DMS153 (cell line): ENCODE measurements at regions not wholly inside any gene's neighbourhood (a gene's known extent, or its start where the extent isn't known, plus 50 kb on each side); places are given as distances from the start of the nearest gene placed in this dataset.
"Not testable (repeated sequence)": the region's sequence is repeated elsewhere in the genome, so short reads cannot be mapped to it uniquely, and the experiment has no call there.

Experiments
- DNase-seq: peaks from one replicate; lab custom pipeline; 2025; lab: John Stamatoyannopoulos, UW

DNA sequence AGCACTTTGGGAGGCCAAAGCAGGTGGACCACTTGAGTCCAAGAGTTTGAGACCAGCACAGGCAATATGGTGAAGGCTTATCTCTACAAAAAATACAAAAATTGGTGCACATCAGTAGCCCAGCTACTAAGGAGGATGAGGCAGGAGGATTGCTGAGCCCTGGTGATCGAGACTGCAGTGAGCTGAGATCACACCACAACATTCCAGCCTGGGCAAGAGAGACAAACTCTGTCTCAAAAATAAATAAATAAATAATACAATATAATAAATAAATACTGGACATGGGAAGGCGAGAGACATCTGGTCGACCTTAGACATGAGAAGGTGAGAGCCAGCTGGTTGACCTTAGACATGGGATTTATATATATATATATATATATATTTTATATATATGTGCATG lies 119.8 kb upstream of the SLC38A4 start:
- DNase-seq, result no peak

DNA sequence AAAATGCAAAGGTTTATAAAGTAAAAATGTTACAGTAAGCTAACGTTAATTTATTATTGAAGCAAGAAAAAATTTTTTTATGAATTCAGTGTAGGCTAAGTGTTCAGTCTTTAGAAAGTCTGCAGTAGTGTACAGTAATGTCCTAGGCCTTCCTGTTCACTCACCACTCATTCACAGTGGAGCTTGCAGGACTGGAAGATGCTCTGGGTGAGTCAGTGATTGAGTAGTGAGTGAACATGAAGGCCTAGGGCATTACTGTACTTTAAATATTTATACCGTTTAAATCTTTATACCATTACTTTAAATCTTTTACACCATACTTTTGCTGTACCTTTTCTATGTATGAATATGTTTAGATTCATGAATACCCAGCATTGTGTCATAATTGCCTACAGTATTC lies 120.3 kb upstream of the SLC38A4 start:
- no peak for DNase-seq

DNA sequence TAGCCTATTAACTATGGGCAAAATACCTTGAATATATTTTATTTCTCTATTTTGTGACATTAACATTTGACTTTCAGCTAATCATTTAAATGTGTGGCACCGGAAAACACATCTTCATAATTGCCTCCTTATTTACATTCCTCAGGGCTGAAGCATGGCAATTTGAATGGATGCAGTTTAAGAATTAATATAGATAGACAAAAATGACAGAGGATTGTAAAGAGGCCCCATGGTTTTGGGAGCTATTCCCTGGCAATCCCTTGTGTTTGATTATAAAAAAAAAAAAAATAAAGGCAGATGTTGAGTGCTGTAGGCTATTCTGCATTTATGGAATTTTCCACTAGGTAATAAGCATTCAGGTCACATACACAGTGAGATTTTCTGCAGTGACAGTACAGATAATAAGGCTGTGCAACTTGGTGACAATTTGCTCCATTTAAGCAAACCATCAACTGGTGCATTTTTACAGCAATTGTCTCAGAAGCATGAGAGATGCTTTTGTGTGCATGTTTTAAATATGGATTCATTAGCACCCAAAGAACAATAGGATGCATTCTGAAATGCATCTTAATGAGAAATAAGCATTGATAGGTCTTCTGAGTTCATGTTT lies 123.2 kb upstream of the SLC38A4 start:
- DNase-seq, result no peak

DNA sequence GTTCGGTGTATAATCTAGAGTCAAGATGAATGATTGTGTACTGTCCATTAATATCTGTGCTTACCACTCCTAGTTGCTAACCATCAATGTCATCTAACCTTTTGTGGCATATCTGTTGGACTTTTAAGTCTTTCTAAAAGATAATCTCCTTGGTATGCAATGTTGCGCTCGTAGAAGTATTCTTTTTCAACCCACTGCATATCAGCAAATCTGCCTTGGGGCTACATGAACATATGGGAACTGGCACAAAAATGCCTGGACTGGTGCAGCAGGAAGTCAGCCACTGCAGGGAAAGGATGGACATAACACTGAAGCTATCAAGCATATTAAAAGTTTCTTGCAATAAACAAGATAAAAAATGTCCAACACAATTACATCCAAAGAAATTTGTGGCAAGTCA lies 124.3 kb upstream of the SLC38A4 start:
- DNase-seq, result no peak

DNA sequence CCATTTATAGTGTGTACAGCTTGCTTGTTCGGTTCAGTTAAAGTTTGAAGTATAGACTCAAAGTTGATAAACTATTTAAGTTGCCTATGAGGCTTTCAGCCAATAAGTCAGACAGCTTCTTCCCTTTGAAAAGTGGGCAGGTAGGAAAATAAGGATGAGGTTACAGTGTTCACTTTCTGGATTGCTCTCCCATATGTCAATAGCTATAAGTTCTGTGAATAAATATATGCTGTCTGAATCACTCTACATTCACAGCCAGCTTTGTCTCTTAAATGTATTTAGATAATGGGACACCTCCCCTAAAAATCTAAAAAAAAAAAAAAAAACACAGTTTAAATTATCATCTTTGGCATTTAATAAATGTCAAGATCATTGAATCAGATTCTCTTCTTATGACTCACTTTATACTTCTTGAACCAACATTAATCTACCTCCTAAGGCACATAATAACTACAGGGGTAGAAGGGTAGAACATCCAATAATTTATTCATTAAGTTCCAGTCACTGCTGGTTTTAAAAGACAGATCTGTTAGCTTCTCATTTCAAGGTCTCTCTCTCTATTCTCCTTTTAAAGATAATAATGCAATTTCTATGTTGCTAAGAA lies 126.4 kb upstream of the PCED1B start:
- DNase-seq, result no peak

DNA sequence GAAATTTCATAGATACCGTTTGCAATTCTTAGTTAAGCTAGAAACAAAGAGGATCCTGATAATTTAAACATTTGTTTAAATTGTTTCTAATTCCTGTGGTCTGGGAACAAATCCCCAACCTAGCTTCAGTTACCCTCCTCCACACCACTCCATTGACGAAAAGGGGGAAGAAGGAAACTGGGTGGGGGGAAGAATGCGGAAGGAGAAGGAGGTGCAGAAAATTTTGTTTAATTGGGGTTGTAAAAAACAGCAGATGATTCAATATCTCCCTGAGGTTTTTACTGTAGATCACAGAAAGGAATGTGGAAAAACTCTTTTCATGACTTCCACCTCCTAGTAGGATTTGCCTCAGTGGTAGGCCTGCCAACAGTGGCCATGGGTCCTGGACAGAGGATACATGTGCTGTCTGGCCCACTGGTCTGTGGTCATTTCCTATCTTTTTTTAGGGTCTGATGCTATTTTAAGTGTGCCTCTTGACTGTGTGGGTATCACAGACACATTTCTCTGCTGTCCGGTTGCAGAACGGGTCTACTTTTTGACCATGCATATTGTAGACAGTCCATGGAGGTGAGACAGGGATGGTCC lies 122.9 kb upstream of the PCED1B start:
- DNase-seq, result no peak

DNA sequence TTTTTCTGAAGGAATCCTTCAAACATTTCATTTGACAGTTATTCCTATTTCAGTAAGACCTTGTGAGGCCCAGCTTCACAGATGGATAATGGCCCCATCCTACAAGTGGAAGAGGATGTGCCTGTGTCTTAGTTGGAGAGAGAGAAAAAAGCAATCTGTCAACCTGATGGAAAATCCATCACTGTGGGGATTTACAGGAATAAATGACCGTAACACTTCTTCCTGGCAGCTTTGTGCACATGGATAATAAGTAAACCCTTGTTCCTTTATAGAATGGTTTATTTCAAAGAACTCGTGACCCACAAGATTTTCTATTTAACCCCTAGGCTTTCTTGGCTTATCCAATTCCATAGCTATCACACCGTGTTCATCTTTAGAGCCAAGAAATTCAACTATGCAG lies 121.4 kb upstream of the PCED1B start:
- no peak for DNase-seq

DNA sequence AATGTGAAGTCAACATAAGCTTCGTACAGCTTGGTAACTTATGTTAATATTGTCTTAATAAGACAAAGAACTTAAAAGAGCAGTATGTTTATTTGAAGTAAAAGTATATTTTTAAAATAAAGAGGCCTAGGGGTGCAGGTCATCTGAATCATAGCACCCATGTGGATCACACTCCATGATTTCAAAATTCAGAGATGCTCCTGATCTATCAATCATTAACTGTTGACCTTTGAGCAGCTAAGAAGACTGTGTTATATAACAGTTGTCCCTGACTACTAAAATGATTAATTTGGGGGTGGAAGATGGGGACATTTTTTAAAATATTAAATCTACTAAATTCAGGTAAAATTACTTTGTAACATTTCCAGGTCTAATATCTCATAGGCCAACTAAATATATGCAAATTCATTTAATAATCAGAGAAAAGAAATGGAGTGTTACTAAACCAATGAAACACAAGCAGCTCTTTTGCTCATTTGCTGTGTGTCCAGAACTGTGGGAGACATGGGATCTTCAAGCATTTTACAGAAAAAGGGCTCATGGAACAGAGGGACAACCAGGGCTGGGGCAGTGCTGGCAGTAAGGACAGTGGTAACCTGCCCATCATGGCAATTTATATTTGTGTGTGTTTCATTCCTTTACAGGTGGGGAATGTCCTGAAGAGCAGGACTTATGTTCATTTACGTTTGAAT lies 120.7 kb upstream of the PCED1B start:
- DNase-seq, result no peak

DNA sequence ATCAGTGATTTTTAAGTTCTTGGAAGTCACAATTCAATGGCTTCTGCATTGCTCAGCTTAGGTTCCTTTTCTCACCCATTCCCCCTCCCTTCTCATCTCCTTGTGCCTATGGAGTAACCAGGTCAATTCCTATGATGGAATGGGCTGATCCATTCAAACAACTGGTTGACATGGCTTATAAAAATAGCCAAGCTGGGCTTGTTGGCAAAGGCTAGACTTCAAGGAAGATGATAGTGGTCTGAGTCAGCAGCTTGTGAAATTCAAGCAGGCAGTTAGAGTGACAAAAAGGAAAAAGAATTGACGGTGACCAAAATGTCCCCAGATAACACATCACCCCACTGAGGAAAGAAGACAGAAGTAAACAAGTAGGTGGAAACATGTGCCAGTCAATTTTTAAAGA lies 119.9 kb upstream of the PCED1B start:
- DNase-seq, result no peak

DNA sequence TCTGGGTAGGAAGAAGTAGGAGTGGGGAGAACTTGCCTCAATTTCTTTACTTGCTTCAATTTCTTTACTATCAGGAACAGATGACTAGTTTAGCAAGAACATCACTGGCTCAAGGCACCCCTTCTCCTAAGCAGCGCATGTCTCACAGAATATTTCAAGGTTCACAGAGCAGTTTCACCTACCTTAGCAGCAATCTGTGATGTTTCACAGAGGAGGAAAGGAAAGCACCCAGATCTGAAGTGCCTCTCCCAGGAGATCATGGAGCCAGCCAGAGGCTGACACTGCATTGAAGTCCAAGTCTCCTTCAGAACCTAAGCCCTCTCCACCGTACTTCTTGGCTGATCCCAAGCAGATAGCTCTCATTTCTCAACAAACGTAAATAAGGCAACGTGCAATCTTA lies 118.7 kb upstream of the PCED1B start:
- no peak for DNase-seq

DNA sequence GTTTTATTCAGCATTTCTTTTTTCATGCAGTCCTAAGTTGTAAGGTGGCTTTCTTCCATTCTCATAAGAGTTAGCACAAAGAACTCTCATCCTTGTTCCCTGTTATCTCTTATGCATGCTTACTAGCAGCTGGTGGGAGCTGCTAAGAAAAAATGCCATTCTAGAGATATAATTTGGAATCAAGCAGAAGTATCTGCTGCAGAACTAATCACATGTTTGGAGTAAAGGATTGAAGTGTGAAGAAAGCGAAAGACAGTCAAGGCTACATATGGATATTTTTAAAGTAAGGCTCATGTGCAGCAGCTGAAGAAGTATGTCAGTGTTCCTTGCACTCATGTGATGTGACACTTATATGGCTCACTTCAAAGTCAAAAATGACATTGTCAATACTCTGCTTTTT lies 116.2 kb upstream of the PCED1B start:
- DNase-seq, result no peak

DNA sequence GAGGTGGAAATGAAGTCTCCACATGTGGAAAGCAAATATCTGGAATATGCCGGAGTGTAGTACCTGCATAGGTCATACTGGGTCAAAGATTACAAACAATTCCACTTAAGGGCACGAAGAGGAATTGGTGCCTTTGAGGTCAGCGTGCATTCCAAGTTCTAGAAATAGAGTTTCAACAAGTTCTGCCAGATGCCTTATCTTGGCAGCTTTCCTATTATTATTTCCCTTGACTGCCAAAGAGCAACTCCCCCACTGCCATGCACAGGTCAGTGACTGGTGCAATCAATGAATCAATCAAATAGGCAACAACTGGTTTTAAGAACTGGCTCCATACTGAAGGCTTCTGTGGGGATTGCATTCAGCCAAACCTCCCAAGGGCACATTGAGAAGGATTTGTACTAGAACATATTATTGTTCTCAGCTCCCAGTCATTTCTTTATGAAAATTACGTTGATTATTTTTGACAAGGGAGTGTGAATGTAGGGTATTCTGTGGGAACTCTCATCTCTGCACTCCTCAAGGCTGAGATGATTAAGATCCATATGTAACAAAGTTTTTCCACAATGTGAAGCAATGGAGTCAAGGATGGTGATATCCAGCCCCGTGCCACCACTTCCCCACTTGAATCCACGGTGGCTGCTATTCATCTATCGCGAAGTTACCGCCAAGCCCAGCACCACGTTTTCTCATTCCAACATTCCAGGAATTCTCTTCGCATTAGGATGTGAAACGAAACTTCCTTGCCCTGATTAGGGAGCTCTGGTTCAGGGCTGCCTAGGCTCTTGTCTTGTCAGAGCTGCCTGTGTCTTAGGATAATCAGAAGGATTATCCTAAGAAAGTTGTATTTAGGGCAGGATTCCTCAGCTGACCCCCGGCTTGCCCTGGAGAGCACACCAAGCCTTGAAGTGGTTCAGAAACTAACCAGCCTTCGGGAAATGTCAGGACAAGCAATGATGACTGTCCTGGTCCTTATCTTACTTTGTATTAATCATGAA lies 115.1 kb upstream of the PCED1B start:
- DNase-seq, result no peak

DNA sequence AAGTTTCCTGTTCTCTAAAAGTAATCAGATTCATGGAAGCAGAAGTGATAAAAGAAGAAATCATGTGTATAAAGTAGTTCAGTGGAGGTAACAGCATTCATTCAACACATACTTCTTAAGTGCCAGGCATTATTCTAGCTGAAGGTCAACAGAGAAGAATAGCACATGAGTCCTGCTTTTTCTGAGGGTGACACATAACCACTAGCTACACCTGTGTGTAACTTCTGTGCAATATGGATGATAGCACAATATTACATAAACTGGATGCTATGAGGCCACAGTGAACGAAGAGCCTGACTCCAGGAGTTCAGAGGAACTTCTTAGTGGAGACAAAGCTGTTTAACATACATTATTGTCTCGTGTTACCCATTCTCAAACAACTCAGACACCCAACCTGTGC lies 114.3 kb upstream of the PCED1B start:
- no peak for DNase-seq

DNA sequence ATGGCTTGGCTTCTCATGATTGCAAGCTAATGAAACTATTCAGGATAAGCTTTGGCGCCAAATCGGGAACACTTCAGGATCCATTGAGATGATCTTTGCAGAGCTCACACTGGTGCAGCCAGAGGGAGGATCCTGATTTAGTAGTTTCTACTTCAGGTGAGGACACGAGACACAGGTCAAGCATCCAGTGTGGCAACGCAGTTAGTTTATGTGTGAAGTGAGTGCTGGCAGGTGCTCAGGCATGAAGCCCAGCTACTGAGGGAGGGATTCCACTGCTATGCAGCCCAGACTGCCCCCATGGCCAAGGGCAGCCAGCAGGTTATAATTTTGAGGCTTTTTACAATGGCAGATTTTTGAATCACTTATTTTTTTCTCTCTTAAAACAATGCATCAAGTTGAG lies 113.5 kb upstream of the PCED1B start:
- DNase-seq, result no peak

DNA sequence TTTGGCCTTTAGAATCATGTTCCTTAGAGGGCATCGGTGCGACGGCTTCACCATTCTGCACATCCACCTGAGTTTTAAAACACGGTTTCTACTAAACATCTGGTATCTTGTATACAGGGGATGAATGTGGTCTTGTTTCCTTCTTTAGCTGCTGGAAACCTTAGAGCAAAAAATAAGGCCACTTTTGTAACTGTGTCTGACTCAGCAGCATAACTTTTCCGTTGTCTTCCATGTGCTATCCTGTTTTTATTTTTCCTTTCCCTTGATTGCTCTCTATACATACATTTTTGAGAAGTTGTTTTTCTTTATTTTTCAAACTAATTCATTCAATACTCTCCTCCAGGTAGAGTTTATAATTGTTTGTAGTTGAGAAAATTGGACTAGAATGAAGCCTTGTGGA lies 108.8 kb upstream of the PCED1B start:
- no peak for DNase-seq

DNA sequence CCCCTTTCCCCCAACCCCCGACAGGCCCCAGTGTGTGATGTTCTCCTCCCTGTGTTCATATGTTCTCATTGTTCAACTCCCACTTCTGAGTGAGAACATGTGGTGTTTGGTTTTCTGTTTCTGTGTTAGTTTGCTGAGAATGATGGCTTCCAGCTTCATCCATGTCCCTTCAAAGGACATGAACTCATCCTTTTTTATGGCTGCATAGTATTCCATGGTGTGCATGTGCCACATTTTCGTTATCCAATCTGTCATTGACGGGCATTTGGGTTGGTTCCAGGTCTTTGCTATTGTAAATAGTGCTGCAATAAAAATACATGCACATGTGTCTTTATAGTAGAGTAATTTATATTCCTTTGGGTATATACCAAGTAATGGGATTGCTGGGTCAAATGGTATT lies 105.5 kb upstream of the PCED1B start:
- DNase-seq, result not testable (repeated sequence)

DNA sequence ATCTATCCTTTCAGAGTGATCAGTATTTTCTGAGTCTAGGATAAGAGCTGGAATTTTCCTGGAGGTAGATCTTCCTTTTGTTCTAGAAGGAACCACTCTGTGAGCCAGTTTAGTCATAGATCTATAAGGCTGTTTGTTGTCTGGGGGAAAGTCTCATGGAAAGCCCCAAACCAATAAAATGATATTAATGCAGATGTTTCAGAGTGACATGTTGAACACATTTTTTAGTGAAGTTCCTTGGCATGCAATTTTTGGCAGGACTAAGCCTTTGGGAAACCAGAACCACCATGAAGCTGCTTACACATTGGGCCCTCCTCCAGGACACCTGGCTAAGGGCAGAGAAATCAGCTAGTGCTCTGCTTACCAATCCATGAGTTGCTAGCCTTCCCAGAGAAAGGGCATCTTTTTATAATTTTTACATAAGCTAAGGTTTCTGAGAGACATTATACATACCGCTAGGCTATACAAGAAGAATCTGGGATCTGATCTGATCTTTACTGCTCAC lies 101.5 kb upstream of the PCED1B start:
- no peak for DNase-seq

DNA sequence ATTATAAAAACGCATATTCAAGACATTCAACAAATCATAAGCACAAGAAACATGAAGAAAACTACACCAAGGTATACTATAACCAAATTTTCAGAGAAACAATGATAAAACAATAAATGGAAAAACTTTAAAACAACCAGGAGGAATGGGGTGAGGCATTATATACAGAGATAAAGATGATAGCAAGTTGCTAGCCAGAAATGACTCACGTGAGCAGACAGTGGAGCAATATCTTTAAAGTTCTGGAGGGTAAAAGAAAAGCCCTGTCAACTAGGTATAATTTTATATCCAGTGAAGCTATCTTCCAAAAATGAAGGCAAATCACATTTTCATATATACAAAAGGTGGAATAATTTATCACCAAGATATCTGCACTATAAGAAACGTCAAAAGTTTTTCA lies 97.8 kb upstream of the PCED1B start:
- no peak for DNase-seq

DNA sequence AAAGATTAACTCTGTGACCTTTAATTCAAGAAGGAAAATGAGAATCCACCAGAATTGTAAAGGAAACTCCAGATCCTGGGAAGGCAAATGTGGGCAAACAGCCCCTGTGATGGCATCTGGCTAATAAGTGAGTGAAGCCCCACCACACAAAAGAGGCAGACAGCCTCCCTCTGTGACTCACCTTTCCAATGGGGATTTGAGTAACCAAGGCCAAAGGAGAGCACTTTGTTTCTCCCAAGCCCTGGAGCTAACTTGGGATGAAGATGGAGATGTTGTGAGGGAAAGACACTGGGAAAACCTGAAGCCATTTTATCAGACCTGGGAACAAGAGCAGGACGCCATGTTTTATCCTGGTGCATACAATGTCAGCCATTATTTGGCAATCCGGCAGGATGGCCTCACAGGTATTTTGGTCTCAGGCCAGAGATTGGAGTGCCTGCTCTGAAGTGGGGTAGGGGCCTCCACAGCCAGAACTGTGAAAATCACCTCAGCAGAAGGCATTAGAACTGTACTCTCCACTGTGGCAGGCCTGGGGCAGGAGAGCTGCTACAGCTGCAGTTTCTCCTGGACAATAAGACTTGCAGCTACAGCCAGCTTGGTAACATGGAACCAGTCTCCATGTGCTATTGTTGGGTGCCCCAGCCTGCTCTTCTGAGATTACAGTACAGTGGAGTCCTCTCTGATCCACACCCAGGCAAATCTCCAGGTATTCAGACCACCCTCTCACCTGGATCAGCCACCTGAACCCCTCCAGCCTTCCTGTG lies 96.6 kb upstream of the PCED1B start:
- DNase-seq, result no peak

DNA sequence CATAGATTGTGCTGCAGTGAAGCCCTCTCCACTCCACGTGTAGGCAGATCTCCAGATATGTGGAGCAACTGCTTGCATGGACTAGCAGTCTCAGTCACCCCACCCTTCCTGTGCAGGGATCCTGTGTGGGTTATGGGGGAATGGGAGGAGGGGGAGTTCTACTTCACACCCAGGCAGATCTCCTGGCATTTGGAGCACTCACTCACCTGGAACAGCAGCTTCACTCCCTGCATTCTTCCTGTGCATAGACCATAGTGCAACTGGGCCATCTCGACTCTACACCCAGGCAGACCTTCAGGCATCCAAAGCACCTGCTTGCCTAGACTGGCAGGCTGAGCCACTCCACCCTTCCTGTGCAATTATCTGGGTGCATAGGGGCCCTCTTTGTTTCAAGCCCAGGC lies 96.0 kb upstream of the PCED1B start:
- DNase-seq, result no peak
